ENCODE measurements at regions not wholly inside any gene's neighbourhood (a gene's known extent, or its start where the extent isn't known, plus 50 kb on each side); places are given as distances from the start of the nearest gene placed in this dataset.

- no peak for TF ChIP-seq ZNF670 (tag by site-specific recombination; IDR thresholded peaks at IDR 0.05; ENCODE audit: low read depth)
- no peak for TF ChIP-seq ZNF416 (tag by site-specific recombination; IDR thresholded peaks at IDR 0.05)
- TF ChIP-seq ZNF580 (tag by site-specific recombination; IDR thresholded peaks at IDR 0.05) = no peak
- TF ChIP-seq, protein P1, sequence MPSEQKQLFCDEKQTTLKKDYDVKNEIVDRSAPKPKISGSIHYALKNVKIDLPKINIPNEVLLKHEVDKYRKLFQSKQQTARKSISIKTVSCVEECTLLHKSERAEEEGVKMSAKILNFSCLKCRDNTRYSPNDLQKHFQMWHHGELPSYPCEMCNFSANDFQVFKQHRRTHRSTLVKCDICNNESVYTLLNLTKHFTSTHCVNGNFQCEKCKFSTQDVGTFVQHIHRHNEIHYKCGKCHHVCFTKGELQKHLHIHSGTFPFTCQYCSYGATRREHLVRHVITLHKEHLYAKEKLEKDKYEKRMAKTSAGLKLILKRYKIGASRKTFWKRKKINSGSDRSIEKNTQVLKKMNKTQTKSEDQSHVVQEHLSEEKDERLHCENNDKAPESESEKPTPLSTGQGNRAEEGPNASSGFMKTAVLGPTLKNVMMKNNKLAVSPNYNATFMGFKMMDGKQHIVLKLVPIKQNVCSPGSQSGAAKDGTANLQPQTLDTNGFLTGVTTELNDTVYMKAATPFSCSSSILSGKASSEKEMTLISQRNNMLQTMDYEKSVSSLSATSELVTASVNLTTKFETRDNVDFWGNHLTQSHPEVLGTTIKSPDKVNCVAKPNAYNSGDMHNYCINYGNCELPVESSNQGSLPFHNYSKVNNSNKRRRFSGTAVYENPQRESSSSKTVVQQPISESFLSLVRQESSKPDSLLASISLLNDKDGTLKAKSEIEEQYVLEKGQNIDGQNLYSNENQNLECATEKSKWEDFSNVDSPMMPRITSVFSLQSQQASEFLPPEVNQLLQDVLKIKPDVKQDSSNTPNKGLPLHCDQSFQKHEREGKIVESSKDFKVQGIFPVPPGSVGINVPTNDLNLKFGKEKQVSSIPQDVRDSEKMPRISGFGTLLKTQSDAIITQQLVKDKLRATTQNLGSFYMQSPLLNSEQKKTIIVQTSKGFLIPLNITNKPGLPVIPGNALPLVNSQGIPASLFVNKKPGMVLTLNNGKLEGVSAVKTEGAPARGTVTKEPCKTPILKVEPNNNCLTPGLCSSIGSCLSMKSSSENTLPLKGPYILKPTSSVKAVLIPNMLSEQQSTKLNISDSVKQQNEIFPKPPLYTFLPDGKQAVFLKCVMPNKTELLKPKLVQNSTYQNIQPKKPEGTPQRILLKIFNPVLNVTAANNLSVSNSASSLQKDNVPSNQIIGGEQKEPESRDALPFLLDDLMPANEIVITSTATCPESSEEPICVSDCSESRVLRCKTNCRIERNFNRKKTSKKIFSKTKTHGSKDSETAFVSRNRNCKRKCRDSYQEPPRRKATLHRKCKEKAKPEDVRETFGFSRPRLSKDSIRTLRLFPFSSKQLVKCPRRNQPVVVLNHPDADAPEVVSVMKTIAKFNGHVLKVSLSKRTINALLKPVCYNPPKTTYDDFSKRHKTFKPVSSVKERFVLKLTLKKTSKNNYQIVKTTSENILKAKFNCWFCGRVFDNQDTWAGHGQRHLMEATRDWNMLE (tag by site-specific recombination; conservative IDR thresholded peaks at IDR 0.05; ENCODE audit: low read depth) = no peak
- TF ChIP-seq ZNF2 (tag by site-specific recombination; IDR thresholded peaks at IDR 0.05) = no peak
- TF ChIP-seq ZFP41 (tag by site-specific recombination; IDR thresholded peaks at IDR 0.05; ENCODE audit: borderline replicate concordance) = no peak
- no peak for TF ChIP-seq ZNF707 (tag by site-specific recombination; IDR thresholded peaks at IDR 0.05)
Observed at GRCh38 chr2:145292166-145292565, 772.2 kb upstream of the ZEB2 start (continued).

GRCh38 chr2:145290986-145291385 is 771.1 kb upstream of the ZEB2 start:
- ChIA-PET CTCF (no interaction called here), POLR2A (no interaction called here)
- H3K4me1 ChIP-seq (ENCODE audit: control insufficient read depth, insufficient read depth, low read length) = 0 out of 2 replicates have a peak, but pooled peaks cover 1% of the 10 kb centered on the region
- H3K9me3 ChIP-seq (ENCODE audit: control insufficient read depth, insufficient read depth, low read depth, low read length) = no peaks in the 10 kb centered on the region
- no peak overlapping the region for H3K4me3 ChIP-seq (ENCODE audit: low read depth, low read length)
- H3K36me3 ChIP-seq (ENCODE audit: control insufficient read depth in 2 of 2, insufficient read depth in 1 of 2, low read length in 2 of 2) = no peaks in the 10 kb centered on the region
- TF ChIP-seq MYNN (tag by site-specific recombination; IDR thresholded peaks at IDR 0.05; ENCODE audit: borderline replicate concordance) (no peak), REST (tag by site-specific recombination; IDR thresholded peaks at IDR 0.05) (no peak), ZNF560 (tag by site-specific recombination; IDR thresholded peaks at IDR 0.05; ENCODE audit: borderline replicate concordance) (no peak)
- no peak overlapping the region for H3K27ac ChIP-seq (ENCODE audit: extremely low read depth, low read depth, low read length)

- Histone ChIP-seq H3K9me3 (ENCODE audit: control insufficient read depth, insufficient read depth, low read depth, low read length) (no peaks in the 10 kb centered on the region), H3K27ac (ENCODE audit: extremely low read depth, low read depth, low read length) (no peak overlapping the region), H3K4me3 (ENCODE audit: low read depth, low read length) (no peak overlapping the region), H3K4me1 (ENCODE audit: control insufficient read depth, insufficient read depth, low read length) (no peaks in the 10 kb centered on the region), H3K36me3 (ENCODE audit: control insufficient read depth in 2 of 2, insufficient read depth in 1 of 2, low read length in 2 of 2) (no peaks in the 10 kb centered on the region)
- CTCF ChIA-PET = no interaction called here
- POLR2A ChIA-PET = no interaction called here
- TF ChIP-seq, protein P2, sequence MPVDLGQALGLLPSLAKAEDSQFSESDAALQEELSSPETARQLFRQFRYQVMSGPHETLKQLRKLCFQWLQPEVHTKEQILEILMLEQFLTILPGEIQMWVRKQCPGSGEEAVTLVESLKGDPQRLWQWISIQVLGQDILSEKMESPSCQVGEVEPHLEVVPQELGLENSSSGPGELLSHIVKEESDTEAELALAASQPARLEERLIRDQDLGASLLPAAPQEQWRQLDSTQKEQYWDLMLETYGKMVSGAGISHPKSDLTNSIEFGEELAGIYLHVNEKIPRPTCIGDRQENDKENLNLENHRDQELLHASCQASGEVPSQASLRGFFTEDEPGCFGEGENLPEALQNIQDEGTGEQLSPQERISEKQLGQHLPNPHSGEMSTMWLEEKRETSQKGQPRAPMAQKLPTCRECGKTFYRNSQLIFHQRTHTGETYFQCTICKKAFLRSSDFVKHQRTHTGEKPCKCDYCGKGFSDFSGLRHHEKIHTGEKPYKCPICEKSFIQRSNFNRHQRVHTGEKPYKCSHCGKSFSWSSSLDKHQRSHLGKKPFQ (tag by site-specific recombination; IDR thresholded peaks at IDR 0.05) = no peak
- no peak for TF ChIP-seq ZNF132 (tag by site-specific recombination; IDR thresholded peaks at IDR 0.05; ENCODE audit: borderline replicate concordance)
- TF ChIP-seq ELK4 (IDR thresholded peaks at IDR 0.05; ENCODE audit: borderline replicate concordance, low read depth, low read length) = no peak
- TF ChIP-seq SP7 (tag by site-specific recombination; IDR thresholded peaks at IDR 0.05) = no peak
- no peak for TF ChIP-seq ZXDB (tag by site-specific recombination; IDR thresholded peaks at IDR 0.05)
- no peak for TF ChIP-seq ZNF747 (tag by site-specific recombination; IDR thresholded peaks at IDR 0.05)
- TF ChIP-seq SALL2 (tag by site-specific recombination; IDR thresholded peaks at IDR 0.05; ENCODE audit: borderline replicate concordance) = no peak
- no peak for TF ChIP-seq ZNF76 (tag by site-specific recombination; IDR thresholded peaks at IDR 0.05; ENCODE audit: borderline replicate concordance, low read depth)
- no peak for TF ChIP-seq ZNF175 (tag by site-specific recombination; IDR thresholded peaks at IDR 0.05)
- no peak for TF ChIP-seq OSR2 (tag by site-specific recombination; IDR thresholded peaks at IDR 0.05)
- TF ChIP-seq ZNF626 (tag by site-specific recombination; IDR thresholded peaks at IDR 0.05) = no peak
Observed at GRCh38 chr2:145289946-145290345, 770.0 kb upstream of the ZEB2 start.

Data from HEK293 (cell line).